HCT116 (cell line): ENCODE measurements at regions not wholly inside any gene's neighbourhood (a gene's known extent, or its start where the extent isn't known, plus 50 kb on each side); places are given as distances from the start of the nearest gene placed in this dataset.

Experiments
- ATAC-seq: fragments of 200-7000 bp; cut with Tn5 transposase; 2 replicates; pipeline ENCODE4 v1.9.1; 2020; ENCODE audit warnings: mild to moderate bottlenecking, moderate library complexity
- BruUV-seq: library from RNA; stranded (reverse); fragments of 400-500 nt; replicated peaks from 2 replicates; lab custom pipeline; 2021; lab: Mats Ljungman, UMichigan
- CTCF ChIA-PET: fragments of 300-600 bp; sonication (Branson Sonifier 250); formaldehyde crosslinking; loops from one replicate; lab custom pipeline; 2021; ENCODE audit warnings: antibody characterized with exemption; lab: Charles Lee
- POLR2A ChIA-PET: fragments of 300-600, 350-600 bp; sonication (Branson Sonifier 250); formaldehyde crosslinking; loops from one replicate; lab custom pipeline; 2021; ENCODE audit warnings: antibody characterized with exemption; lab: Charles Lee
- RAD21 ChIA-PET, 2 experiments: fragments of 300-600 bp; sonication (Branson Sonifier 250); formaldehyde crosslinking; loops; one replicate each; lab custom pipeline; 2023; ENCODE audit warnings: low total read pairs in 2 of 2; ENCODE audit not compliant: uncharacterized antibody in 2 of 2, unreplicated experiment in 2 of 2, low non-redundant PET in 1 of 2; lab: Charles Lee
- DNase-seq: peaks from one replicate; pipeline ENCODE4 v3.0.0-alpha.2; 2010; ENCODE audit warnings: low read depth, low spot score
- H2AFZ ChIP-seq: fragments of 200-600 bp; shearing (Covaris generic), sonication (generic); 2 replicates; pipeline ENCODE4 v1.6.1; 2017; ENCODE audit warnings: low read depth, mixed run types, mixed read lengths, antibody characterized with exemption, low read length; ENCODE audit not compliant: poor library complexity, severe bottlenecking
- H3K27ac ChIP-seq: 2 replicates; pipeline ENCODE4 v1.5.1; 2012; ENCODE audit warnings: low read depth, low read length
- H3K27me3 ChIP-seq: fragments of 200-600 bp; sonication (generic); 2 replicates; pipeline ENCODE4 v1.6.1; 2016; ENCODE audit warnings: mixed run types, low read length, mixed read lengths; ENCODE audit not compliant: insufficient read depth
- H3K36me3 ChIP-seq, 2 experiments: fragments of 200-500 bp in 1 of 2; fragments of 200-600 bp in 1 of 2; sonication (Bioruptor generic) in 1 of 2; sonication (generic) in 1 of 2; 2 replicates each; pipeline versions ENCODE4 v1.5.1 to v1.6.1; 2014 to 2016; ENCODE audit warnings: low read length in 2 of 2, inconsistent platforms in 1 of 2, mixed read lengths in 1 of 2, mixed run types in 1 of 2; ENCODE audit not compliant: insufficient read depth in 2 of 2, control insufficient read depth in 1 of 2
- H3K4me1 ChIP-seq, 2 experiments: fragments of 200-600 bp in 1 of 2; sonication (generic) in 1 of 2; 2 replicates each; pipeline versions ENCODE4 v1.5.1 to v1.6.1; 2012 to 2017; ENCODE audit warnings: low read length in 2 of 2, inconsistent platforms in 1 of 2, mild to moderate bottlenecking in 1 of 2, mixed read lengths in 1 of 2, mixed run types in 1 of 2, moderate library complexity in 1 of 2; ENCODE audit not compliant: insufficient read depth in 2 of 2, control insufficient read depth in 1 of 2
- H3K4me2 ChIP-seq: fragments of 200-600 bp; sonication (generic); 2 replicates; pipeline ENCODE4 v1.6.1; 2017; ENCODE audit warnings: mixed run types, low read length, mixed read lengths
- H3K4me3 ChIP-seq, 2 experiments: fragments of 200-600 bp in 1 of 2; sonication (generic) in 1 of 2; replicated peaks in 1 of 2; 2 replicates each; pipeline ENCODE4 v1.5.1; 2011 to 2016; ENCODE audit warnings: low read length in 2 of 2, control low read depth in 1 of 2, low read depth in 1 of 2, mild to moderate bottlenecking in 1 of 2, mixed read lengths in 1 of 2, mixed run types in 1 of 2
- H3K79me2 ChIP-seq: fragments of 200-600 bp; sonication (generic); 2 replicates; pipeline ENCODE4 v1.6.1; 2017; ENCODE audit warnings: mild to moderate bottlenecking, mixed run types, low read length, moderate library complexity, mixed read lengths; ENCODE audit not compliant: insufficient read depth
- H3K9ac ChIP-seq: fragments of 200-600 bp; sonication (generic); 2 replicates; pipeline ENCODE4 v1.6.1; 2016; ENCODE audit warnings: low read length, mixed read lengths
- H3K9me2 ChIP-seq: fragments of 200-600 bp; sonication (generic), shearing (Covaris generic); 2 replicates; pipeline ENCODE4 v1.6.1; 2017; ENCODE audit warnings: mixed run types, mild to moderate bottlenecking, moderate library complexity; ENCODE audit not compliant: insufficient read depth
- H3K9me3 ChIP-seq, 2 experiments: fragments of 200-500 bp in 1 of 2; fragments of 200-600 bp in 1 of 2; sonication (Bioruptor generic) in 1 of 2; sonication (generic) in 1 of 2; 2 replicates each; pipeline ENCODE4 v1.6.1; 2014 to 2017; ENCODE audit warnings: low read length in 2 of 2, mixed read lengths in 2 of 2, inconsistent platforms in 1 of 2, low read depth in 1 of 2, mild to moderate bottlenecking in 1 of 2, mixed run types in 1 of 2, moderate library complexity in 1 of 2; ENCODE audit not compliant: control insufficient read depth in 1 of 2, insufficient read depth in 1 of 2
- H4K20me1 ChIP-seq: fragments of 200-600 bp; sonication (generic), shearing (Covaris generic); 2 replicates; pipeline ENCODE4 v1.6.1; 2017; ENCODE audit warnings: mixed run types, mild to moderate bottlenecking, moderate library complexity; ENCODE audit not compliant: insufficient read depth
- EZH2 ChIP-seq: fragments of 200-600 bp; sonication (generic); IDR thresholded peaks from 2 replicates; pipeline ENCODE4 v1.6.1; 2017; ENCODE audit warnings: antibody characterized with exemption, mixed run types
- RAD21 ChIP-seq: IDR thresholded peaks from 2 replicates; pipeline ENCODE4 v1.6.1; 2012; ENCODE audit warnings: low read depth, mild to moderate bottlenecking
- SRF ChIP-seq: IDR thresholded peaks from 2 replicates; pipeline ENCODE4 v1.6.1; 2012; ENCODE audit warnings: low read depth
- YY1 ChIP-seq: IDR thresholded peaks from 2 replicates; pipeline ENCODE4 v1.6.1; 2011; ENCODE audit warnings: low read length, low read depth, moderate library complexity, mild to moderate bottlenecking; ENCODE audit not compliant: insufficient replicate concordance; ENCODE audit errors: extremely low read depth
- intact Hi-C: fragments of 100-400 bp; cut with micrococcal nuclease; formaldehyde crosslinking; loops from 2 replicates; pipeline ENCODE4 v1.10.0; 2022
- TF ChIP-seq, protein P1 (sequence below): IDR thresholded peaks from 2 replicates; pipeline ENCODE4 v1.6.1; 2012

DNA sequence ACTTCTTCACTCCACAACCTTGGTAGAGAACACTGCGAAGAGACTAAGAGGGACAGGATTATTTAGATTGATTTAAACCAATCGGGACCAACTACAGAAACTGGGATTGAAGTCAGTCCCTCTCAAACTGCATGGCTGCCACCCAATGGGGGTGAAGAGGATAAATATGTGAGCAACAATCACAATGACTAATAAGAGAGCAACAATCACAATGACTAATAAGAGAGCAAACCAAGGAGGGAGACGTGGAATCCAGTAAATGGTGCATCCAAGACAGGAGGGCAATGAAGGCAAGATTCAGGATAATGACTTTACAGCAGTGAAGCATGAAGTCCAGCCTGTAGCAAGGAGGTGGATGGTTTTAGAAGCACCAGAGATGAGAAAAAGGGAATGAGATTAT is 322.8 kb downstream of the TTLL7 start:
- H3K79me2 ChIP-seq = no peaks in the 10 kb centered on the region
- ChIA-PET RAD21 (no interaction called here), CTCF (no interaction called here), POLR2A (no interaction called here)
- H3K27me3 ChIP-seq = no peaks in the 10 kb centered on the region
- H3K4me3 ChIP-seq = no peak overlapping the region
- no peak overlapping the region for H3K4me2 ChIP-seq
- no peak overlapping the region for H2AFZ ChIP-seq
- ATAC-seq (no peak), DNase-seq (no peak)
- H3K36me3 ChIP-seq = no peaks in the 10 kb centered on the region
- no peak for TF ChIP-seq RAD21
- intact Hi-C loops = no loop called here
- no TSS peak for BruUV-seq
- no peak overlapping the region for H3K27ac ChIP-seq
- no peaks in the 10 kb centered on the region for H3K4me1 ChIP-seq
- H3K9me3 ChIP-seq = no peaks in the 10 kb centered on the region
- H4K20me1 ChIP-seq = no peaks in the 10 kb centered on the region
- H3K9ac ChIP-seq = no peak overlapping the region
- H3K9me2 ChIP-seq = no peaks in the 10 kb centered on the region

DNA sequence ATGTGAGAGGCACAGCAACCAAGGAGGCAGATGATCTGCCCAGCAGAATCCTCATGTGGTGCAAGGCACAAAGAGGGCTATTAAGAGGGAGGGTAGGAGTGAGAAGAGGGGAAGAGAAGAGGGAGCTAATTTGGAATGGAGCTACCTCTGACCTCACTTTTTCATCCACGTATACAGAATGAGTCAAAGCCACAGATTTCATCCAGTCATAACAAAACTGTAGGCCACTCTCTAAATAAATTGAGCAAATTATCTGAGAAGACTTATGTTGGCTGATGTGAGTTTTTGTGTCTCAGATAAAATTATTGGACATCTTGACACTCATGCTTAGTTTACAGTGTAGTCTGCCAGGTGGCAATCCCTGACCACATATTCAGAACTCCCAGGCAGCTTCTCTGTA is 325.6 kb downstream of the TTLL7 start:
- no peaks in the 10 kb centered on the region for H3K9me3 ChIP-seq
- H3K4me1 ChIP-seq = no peaks in the 10 kb centered on the region
- H3K36me3 ChIP-seq = no peaks in the 10 kb centered on the region
- DNase-seq = no peak
- no peak overlapping the region for H3K9ac ChIP-seq
- no peak overlapping the region for H2AFZ ChIP-seq
- RAD21 ChIA-PET = no interaction called here
- H4K20me1 ChIP-seq = no peaks in the 10 kb centered on the region
- TF ChIP-seq YY1 = no peak
- TF ChIP-seq EZH2 = no peak
- TF ChIP-seq, protein P1, sequence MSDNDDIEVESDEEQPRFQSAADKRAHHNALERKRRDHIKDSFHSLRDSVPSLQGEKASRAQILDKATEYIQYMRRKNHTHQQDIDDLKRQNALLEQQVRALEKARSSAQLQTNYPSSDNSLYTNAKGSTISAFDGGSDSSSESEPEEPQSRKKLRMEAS = no peak
- no peak for TF ChIP-seq SRF
- TF ChIP-seq, all 23 proteins: peak for 0
- Histone ChIP-seq H3K9me2 (no peaks in the 10 kb centered on the region), H3K27ac (no peak overlapping the region), H3K4me2 (no peak overlapping the region), H3K27me3 (no peaks in the 10 kb centered on the region), H3K79me2 (no peaks in the 10 kb centered on the region), H3K4me3 (no peak overlapping the region)
- ChIA-PET POLR2A (no interaction called here), CTCF (no interaction called here)
- BruUV-seq = no TSS peak
- no peak for ATAC-seq
- intact Hi-C loops = no loop called here
